ENCODE measurements at regions not wholly inside any gene's neighbourhood (a gene's known extent, or its start where the extent isn't known, plus 50 kb on each side); places are given as distances from the start of the nearest gene placed in this dataset.

- Histone ChIP-seq H3K9ac (ENCODE audit: low read depth, low read length) (no peak overlapping the region), H3K9me3 (ENCODE audit: control insufficient read depth, insufficient read depth, low read length) (no peaks in the 10 kb centered on the region), H3K36me3 (ENCODE audit: control insufficient read depth, insufficient read depth, low read length) (no peaks in the 10 kb centered on the region), H3K4me1 (ENCODE audit: control insufficient read depth, insufficient read depth, low read length) (no peaks in the 10 kb centered on the region), H3K27me3 (ENCODE audit: control insufficient read depth, insufficient read depth, low read length) (no peaks in the 10 kb centered on the region), H3K27ac (ENCODE audit: low read depth, low read length) (no peak overlapping the region), H3K4me3 (ENCODE audit: low read depth, low read length) (no peak overlapping the region)
Observed at GRCh38 chr2:238596571-238597551, 170.1 kb downstream of the ASB1 start.

- Histone ChIP-seq H3K27ac (ENCODE audit: low read depth, low read length) (no peak overlapping the region), H3K27me3 (ENCODE audit: control insufficient read depth, insufficient read depth, low read length) (no peaks in the 10 kb centered on the region), H3K9ac (ENCODE audit: low read depth, low read length) (no peak overlapping the region), H3K4me3 (ENCODE audit: low read depth, low read length) (no peak overlapping the region), H3K36me3 (ENCODE audit: control insufficient read depth, insufficient read depth, low read length) (no peaks in the 10 kb centered on the region), H3K4me1 (ENCODE audit: control insufficient read depth, insufficient read depth, low read length) (no peaks in the 10 kb centered on the region), H3K9me3 (ENCODE audit: control insufficient read depth, insufficient read depth, low read length) (no peaks in the 10 kb centered on the region)
Observed at GRCh38 chr2:238597638-238598528, 171.2 kb downstream of the ASB1 start.

- Histone ChIP-seq H3K4me1 (ENCODE audit: control insufficient read depth, insufficient read depth, low read length) (no peaks in the 10 kb centered on the region), H3K9ac (ENCODE audit: low read depth, low read length) (no peak overlapping the region), H3K27ac (ENCODE audit: low read depth, low read length) (no peak overlapping the region), H3K4me3 (ENCODE audit: low read depth, low read length) (no peak overlapping the region), H3K27me3 (ENCODE audit: control insufficient read depth, insufficient read depth, low read length) (no peaks in the 10 kb centered on the region), H3K36me3 (ENCODE audit: control insufficient read depth, insufficient read depth, low read length) (no peaks in the 10 kb centered on the region), H3K9me3 (ENCODE audit: control insufficient read depth, insufficient read depth, low read length) (no peaks in the 10 kb centered on the region)
Observed at GRCh38 chr2:238598802-238599530, 172.2 kb downstream of the ASB1 start.

- no peaks in the 10 kb centered on the region for H3K9me3 ChIP-seq (ENCODE audit: control insufficient read depth, insufficient read depth, low read length)
- H3K4me1 ChIP-seq (ENCODE audit: control insufficient read depth, insufficient read depth, low read length): no peaks in the 10 kb centered on the region
- H3K27me3 ChIP-seq (ENCODE audit: control insufficient read depth, insufficient read depth, low read length): no peaks in the 10 kb centered on the region
- no peaks in the 10 kb centered on the region for H3K36me3 ChIP-seq (ENCODE audit: control insufficient read depth, insufficient read depth, low read length)
- no peak overlapping the region for H3K27ac ChIP-seq (ENCODE audit: low read depth, low read length)
- H3K9ac ChIP-seq (ENCODE audit: low read depth, low read length): no peak overlapping the region
- no peak overlapping the region for H3K4me3 ChIP-seq (ENCODE audit: low read depth, low read length)
Observed at GRCh38 chr2:238599549-238600505, 173.1 kb downstream of the ASB1 start.

DNA sequence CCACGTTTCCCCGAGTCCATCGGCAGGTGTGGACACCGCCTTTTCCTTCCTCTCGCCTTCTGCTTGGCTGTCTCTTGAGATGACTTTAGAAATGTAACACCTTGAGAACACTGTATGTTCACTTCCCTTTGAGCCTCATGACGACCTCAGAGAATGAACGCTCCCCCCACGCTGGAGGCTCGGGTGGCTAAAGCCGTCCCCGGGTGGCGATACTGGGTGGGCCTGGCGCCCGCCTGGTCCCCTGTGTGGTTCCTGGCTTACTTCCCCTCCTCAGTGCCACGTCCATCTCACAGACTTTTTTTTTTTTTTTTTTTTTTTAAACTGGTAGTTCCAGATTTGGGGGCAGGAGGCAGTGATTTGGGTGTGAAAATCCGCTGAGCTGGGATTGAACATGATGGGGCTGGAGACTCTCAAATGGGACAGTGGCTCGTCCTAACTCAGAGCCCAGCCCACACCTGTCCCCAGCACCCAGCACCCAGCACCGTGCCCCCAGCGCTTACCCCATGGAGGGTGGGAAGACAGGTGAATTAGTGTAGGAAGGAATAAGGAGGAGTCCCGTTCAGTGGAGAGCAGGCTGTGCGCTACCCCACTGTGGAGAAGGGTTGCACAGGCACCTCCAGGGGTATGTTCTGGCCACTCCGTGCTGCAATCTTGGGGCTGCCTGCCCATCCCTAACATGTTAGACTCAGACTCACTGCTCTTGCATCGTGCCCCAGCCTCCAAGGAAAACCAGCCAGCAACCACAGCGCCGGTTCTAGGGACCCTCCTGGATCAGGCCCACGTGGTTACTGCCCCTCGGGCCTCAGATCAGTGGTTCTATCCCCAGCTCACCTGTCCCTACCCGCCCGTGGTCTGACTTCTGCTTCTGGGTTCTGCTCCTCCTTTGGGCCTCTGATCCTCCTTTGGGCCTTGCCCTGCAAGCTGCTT lies 174.0 kb downstream of the ASB1 start:
- no peak overlapping the region for H3K27ac ChIP-seq (ENCODE audit: low read depth, low read length)
- H3K4me3 ChIP-seq (ENCODE audit: low read depth, low read length): no peak overlapping the region
- H3K4me1 ChIP-seq (ENCODE audit: control insufficient read depth, insufficient read depth, low read length): no peaks in the 10 kb centered on the region

DNA sequence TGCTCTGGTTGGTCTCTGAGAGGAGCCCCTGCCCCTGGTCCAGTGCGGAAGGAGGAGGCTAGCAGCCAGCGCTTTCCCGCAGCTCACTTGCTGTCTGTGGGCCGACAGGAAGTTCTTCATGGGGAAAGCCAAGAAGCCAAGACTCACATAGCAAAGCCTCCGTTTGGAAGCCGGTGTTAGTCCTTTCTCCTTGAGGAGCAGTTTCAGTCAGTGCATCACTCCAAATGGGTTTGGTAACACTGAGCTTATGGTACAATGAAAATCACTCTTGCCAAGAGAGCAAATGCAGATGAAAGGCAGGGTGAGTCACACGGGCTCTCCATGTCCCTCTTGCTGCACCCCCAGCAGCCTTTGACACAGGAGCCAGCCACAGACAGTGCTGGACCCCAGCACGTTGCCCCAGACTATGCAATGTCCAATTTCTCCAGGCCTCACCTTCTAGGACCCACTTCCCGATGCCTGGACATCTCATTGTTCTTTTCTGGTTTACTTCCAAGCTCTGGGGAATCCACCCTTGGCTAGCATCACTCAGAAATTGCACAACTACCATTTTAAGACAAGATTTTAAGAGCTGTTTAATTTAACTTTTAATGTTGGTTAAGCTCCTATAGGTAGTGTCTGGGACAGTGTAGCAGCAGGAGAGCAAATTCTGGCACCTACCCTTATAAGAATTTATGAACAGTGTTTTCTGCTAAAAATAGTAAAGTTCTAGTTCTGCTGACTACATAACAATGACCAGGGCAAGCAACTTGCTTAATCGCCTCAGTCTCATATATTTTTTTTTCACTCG lies 174.9 kb downstream of the ASB1 start:
- Histone ChIP-seq H3K36me3 (ENCODE audit: control insufficient read depth, insufficient read depth, low read length) (no peaks in the 10 kb centered on the region), H3K4me3 (ENCODE audit: low read depth, low read length) (no peak overlapping the region), H3K27me3 (ENCODE audit: control insufficient read depth, insufficient read depth, low read length) (no peaks in the 10 kb centered on the region), H3K9ac (ENCODE audit: low read depth, low read length) (no peak overlapping the region), H3K27ac (ENCODE audit: low read depth, low read length) (no peak overlapping the region), H3K9me3 (ENCODE audit: control insufficient read depth, insufficient read depth, low read length) (no peaks in the 10 kb centered on the region), H3K4me1 (ENCODE audit: control insufficient read depth, insufficient read depth, low read length) (no peaks in the 10 kb centered on the region)

More for the DNA sequence above, 174.0 kb downstream of the ASB1 start:
- no peaks in the 10 kb centered on the region for H3K27me3 ChIP-seq (ENCODE audit: control insufficient read depth, insufficient read depth, low read length)
- H3K36me3 ChIP-seq (ENCODE audit: control insufficient read depth, insufficient read depth, low read length): no peaks in the 10 kb centered on the region
- no peaks in the 10 kb centered on the region for H3K9me3 ChIP-seq (ENCODE audit: control insufficient read depth, insufficient read depth, low read length)
- H3K9ac ChIP-seq (ENCODE audit: low read depth, low read length): no peak overlapping the region

DNA sequence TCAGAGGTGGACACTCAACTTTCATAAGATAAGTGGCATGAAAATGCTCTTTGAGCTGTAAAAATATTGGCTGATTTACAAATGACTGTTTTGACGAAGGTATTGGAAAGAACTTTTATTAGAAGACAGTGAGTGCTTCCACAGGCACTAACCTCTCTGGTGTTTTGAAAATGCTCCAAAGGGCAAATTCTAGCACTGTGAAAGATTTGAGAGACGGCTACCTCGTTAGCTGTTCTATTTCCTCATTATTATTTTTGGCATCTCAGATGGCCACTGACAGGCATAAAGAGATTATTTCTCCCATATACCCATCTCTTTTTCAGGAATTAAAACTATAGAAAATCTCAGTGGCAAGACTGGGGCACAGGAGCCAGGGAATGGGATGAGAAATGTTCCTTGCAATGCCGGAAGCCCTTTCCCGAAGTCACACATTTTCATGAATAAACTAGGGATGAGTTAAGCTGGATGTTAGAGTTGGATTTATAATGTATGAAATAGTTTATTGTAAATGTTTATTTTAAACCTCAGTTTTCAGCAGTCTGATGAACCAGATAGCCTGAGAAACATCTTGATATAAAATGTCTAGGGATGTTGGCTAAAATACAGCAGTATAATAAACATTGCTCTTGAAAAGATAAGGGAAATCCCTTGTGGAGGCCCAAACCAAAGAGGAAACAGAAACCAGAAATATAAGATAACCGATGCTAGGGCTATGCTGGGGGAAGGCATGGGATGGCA lies 175.7 kb downstream of the ASB1 start:
- H3K4me3 ChIP-seq (ENCODE audit: low read depth, low read length): no peak overlapping the region
- H3K36me3 ChIP-seq (ENCODE audit: control insufficient read depth, insufficient read depth, low read length): no peaks in the 10 kb centered on the region
- no peaks in the 10 kb centered on the region for H3K27me3 ChIP-seq (ENCODE audit: control insufficient read depth, insufficient read depth, low read length)
- no peaks in the 10 kb centered on the region for H3K4me1 ChIP-seq (ENCODE audit: control insufficient read depth, insufficient read depth, low read length)
- H3K9ac ChIP-seq (ENCODE audit: low read depth, low read length): no peak overlapping the region
- H3K27ac ChIP-seq (ENCODE audit: low read depth, low read length): no peak overlapping the region
- no peaks in the 10 kb centered on the region for H3K9me3 ChIP-seq (ENCODE audit: control insufficient read depth, insufficient read depth, low read length)

DNA sequence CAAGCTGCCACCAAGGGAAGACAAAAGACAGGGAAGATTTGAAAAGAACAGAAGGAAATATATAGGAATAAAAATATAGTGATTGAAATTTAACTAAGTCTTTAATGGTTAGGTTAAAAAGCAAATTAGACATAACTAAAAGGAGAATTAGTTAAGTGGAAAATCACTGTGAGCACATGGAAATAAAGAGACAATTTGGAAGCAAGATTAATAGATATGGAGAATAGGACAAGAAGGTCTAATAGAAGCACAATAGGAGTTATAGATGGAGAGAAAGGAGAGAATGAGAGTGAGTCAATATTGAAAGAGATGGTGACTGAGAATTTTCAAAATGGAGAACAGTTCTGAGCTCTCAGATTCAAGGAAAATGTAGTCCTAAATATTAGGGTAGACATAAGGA lies 176.9 kb downstream of the ASB1 start:
- H3K4me1 ChIP-seq (ENCODE audit: control insufficient read depth, insufficient read depth, low read length): no peaks in the 10 kb centered on the region

More for the DNA sequence above, 176.9 kb downstream of the ASB1 start:
- H3K27ac ChIP-seq (ENCODE audit: low read depth, low read length): no peak overlapping the region
- H3K9me3 ChIP-seq (ENCODE audit: control insufficient read depth, insufficient read depth, low read length): no peaks in the 10 kb centered on the region
- H3K36me3 ChIP-seq (ENCODE audit: control insufficient read depth, insufficient read depth, low read length): no peaks in the 10 kb centered on the region
- no peak overlapping the region for H3K9ac ChIP-seq (ENCODE audit: low read depth, low read length)
- H3K4me3 ChIP-seq (ENCODE audit: low read depth, low read length): no peak overlapping the region
- no peaks in the 10 kb centered on the region for H3K27me3 ChIP-seq (ENCODE audit: control insufficient read depth, insufficient read depth, low read length)

All from HUES48 (cell line).